Lung (tissue), 11 donors: ENCODE measurements at regions not wholly inside any gene's neighbourhood (a gene's known extent, or its start where the extent isn't known, plus 50 kb on each side); places are given as distances from the start of the nearest gene placed in this dataset.

Experiments
- ATAC-seq: fragments of 200-7000 bp; cut with Tn5 transposase; one replicate; pipeline ENCODE4 v1.9.1; 2020; ENCODE audit warnings: moderate number of reproducible peaks; ENCODE audit not compliant: insufficient read depth, low FRiP score
- DNase-seq, 3 donors: peaks; one replicate each; pipeline ENCODE4 v3.0.0-alpha.2; 2013 to 2017
- H3K27ac ChIP-seq, 2 donors: one replicate each; pipeline ENCODE4 v1.5.1; 2013; ENCODE audit warnings: mild to moderate bottlenecking in 2 of 2, moderate library complexity in 2 of 2, control low read depth in 1 of 2, inconsistent platforms in 1 of 2, low read depth in 1 of 2, low read length in 1 of 2
- H3K27me3 ChIP-seq, 3 donors: one replicate each; pipeline ENCODE4 v1.5.1; 2013; ENCODE audit warnings: low read length in 2 of 3; ENCODE audit not compliant: control insufficient read depth in 3 of 3, insufficient read depth in 3 of 3
- H3K36me3 ChIP-seq, 4 donors: one replicate each; pipeline ENCODE4 v1.5.1; 2013; ENCODE audit warnings: low read length in 4 of 4, mild to moderate bottlenecking in 1 of 4, moderate library complexity in 1 of 4; ENCODE audit not compliant: control insufficient read depth in 4 of 4, insufficient read depth in 4 of 4
- H3K4me1 ChIP-seq, 5 donors: one replicate each; pipeline ENCODE4 v1.5.1; 2013; ENCODE audit warnings: low read length in 5 of 5, mild to moderate bottlenecking in 2 of 5, moderate library complexity in 1 of 5; ENCODE audit not compliant: control insufficient read depth in 5 of 5, insufficient read depth in 5 of 5
- H3K4me3 ChIP-seq: one replicate; pipeline ENCODE4 v1.5.1; 2013; ENCODE audit warnings: mild to moderate bottlenecking, control low read depth, moderate library complexity
- H3K9ac ChIP-seq, 2 donors: one replicate each; pipeline ENCODE4 v1.5.1; 2013; ENCODE audit warnings: low read length in 2 of 2, control low read depth in 1 of 2; ENCODE audit not compliant: insufficient read depth in 1 of 2
- H3K9me3 ChIP-seq, 4 donors: one replicate each; pipeline ENCODE4 v1.5.1; 2013; ENCODE audit warnings: low read length in 3 of 4, mild to moderate bottlenecking in 1 of 4, moderate library complexity in 1 of 4; ENCODE audit not compliant: control insufficient read depth in 4 of 4, insufficient read depth in 3 of 4
- WGBS, 2 donors: extraction: QIAGEN DNeasy Blood & Tissue Kit; methylation state at CpG; one replicate each; pipeline ENCODE4 v1.1.7; 2013; 5-methylcytosine and 5-hydroxymethylcytosine counted together
- TF ChIP-seq, protein P1 (sequence below): IDR thresholded peaks from 2 replicates; pipeline ENCODE4 v1.5.1; 2012; ENCODE audit warnings: mild to moderate bottlenecking; ENCODE audit errors: control extremely low read depth, extremely low read depth
- donor health status: control.
- donor health status: control.
- donor health status: Bipolar disorder and iron deficiency.
- donor health status: healthy.
- donor health status: DM: yes; HTN: yes; CAD: no.

DNA sequence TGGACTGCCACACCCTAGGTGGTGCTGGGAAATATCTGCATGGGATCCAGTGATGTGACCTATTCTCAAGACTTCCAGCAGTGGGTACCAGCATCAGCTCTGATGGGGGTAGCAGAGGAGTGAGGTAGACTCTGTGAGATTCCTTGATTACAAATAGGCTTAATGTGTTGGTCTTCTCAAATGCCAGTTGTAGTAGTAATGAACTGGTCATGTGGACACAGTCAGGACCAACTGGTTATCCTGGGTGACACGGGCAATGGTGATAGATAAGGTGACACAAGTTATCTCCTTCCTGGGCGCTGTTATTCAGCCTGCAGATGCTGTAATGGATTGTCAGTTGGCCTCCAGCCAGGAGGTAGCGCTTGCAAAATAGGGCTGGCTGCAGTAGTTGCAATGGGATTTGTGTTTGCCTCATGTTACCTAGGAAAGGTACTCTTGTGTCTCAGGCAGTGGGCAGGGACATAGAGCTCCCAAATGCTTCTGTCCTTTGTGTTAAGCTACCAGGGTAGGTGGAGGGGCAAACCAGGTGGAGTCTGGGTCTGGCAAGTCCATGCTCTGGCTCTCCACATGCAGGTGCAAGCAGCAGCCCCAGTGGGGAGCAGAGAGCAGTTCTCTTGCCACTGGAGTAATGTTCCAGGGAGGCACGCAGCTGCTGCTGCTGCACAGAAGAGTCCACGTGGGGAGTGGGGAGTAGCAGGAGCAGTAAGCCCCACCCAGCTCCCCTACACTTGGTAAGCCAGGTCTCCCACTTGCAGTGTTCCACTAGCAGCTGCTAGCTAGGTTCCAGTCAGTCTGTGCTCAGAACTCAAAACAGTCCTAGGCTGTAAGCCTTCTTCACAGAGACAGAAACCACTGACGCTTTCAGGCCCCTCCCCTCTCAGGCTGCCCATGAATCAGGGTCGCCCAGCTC, 505.4 kb upstream of the DDX18 start:
- DNase-seq (no peak), ATAC-seq (no peak)
- TF ChIP-seq, protein P1, sequence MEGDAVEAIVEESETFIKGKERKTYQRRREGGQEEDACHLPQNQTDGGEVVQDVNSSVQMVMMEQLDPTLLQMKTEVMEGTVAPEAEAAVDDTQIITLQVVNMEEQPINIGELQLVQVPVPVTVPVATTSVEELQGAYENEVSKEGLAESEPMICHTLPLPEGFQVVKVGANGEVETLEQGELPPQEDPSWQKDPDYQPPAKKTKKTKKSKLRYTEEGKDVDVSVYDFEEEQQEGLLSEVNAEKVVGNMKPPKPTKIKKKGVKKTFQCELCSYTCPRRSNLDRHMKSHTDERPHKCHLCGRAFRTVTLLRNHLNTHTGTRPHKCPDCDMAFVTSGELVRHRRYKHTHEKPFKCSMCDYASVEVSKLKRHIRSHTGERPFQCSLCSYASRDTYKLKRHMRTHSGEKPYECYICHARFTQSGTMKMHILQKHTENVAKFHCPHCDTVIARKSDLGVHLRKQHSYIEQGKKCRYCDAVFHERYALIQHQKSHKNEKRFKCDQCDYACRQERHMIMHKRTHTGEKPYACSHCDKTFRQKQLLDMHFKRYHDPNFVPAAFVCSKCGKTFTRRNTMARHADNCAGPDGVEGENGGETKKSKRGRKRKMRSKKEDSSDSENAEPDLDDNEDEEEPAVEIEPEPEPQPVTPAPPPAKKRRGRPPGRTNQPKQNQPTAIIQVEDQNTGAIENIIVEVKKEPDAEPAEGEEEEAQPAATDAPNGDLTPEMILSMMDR, result no peak
- 79% methylated on average over 7 of the region's 7 CpGs for WGBS, 2 donors
- Histone ChIP-seq H3K4me3 (no peak overlapping the region), H3K27me3 (no peaks in the 10 kb centered on the region), H3K4me1 (no peaks in the 10 kb centered on the region), H3K36me3 (no peaks in the 10 kb centered on the region), H3K9me3 (peaks cover 0 to 11% (median 0%) of the 10 kb centered on the region in 4 donors), H3K9ac (no peak overlapping the region), H3K27ac (no peak overlapping the region)

DNA sequence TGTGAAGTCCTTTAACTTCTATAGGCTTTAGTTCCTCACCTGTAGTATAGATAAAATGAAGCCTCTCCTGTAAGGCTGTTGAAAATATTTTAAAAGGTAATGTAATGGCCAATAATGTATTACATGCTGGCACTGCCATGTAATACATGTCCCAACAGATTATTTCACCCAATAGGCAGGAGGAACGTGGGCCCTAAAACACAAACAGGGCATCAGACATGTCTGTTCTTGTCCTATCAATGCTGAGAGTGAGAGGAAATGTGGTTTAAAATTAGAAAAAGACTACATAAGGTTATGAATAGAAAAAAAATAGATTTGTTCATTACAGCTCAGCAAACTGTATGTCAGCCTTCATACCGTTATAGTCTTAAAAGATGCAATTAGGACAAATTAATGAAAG, 492.7 kb upstream of the DDX18 start:
- no peaks in the 10 kb centered on the region for H3K36me3 ChIP-seq
- no peaks in the 10 kb centered on the region for H3K9me3 ChIP-seq
- ATAC-seq, result no peak
- no peaks in the 10 kb centered on the region for H3K27me3 ChIP-seq
- no peaks in the 10 kb centered on the region for H3K4me1 ChIP-seq
- no peak overlapping the region for H3K9ac ChIP-seq
- TF ChIP-seq, protein P1, result no peak
- H3K27ac ChIP-seq, result no peak overlapping the region
- 71 to 78% methylated on average over 2 of the region's 2 CpGs for WGBS, 2 donors
- DNase-seq, result no peak
- no peak overlapping the region for H3K4me3 ChIP-seq

DNA sequence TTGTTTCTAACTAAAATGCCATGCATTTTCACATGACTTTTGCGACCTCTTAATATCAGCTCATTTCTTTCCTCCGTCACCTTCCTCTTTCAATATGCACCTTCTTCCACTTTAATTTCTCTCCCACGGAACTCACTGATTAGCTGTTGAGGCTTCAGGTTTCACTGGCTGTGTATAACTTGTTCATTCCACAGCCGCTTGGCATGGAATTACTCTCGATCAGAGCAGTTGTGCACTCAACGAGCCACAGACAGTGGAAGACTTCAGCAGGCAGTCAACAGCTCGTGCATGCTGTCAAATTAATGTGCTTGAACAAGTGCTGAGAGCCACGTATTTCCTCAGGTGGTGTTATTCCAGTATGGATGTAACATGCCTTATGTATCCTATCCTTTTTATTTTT, 491.2 kb upstream of the DDX18 start:
- TF ChIP-seq, protein P1, result no peak
- Histone ChIP-seq H3K27me3 (no peaks in the 10 kb centered on the region), H3K9me3 (no peaks in the 10 kb centered on the region), H3K4me3 (no peak overlapping the region), H3K36me3 (no peaks in the 10 kb centered on the region), H3K4me1 (no peaks in the 10 kb centered on the region), H3K9ac (no peak overlapping the region), H3K27ac (no peak overlapping the region)
- WGBS, 2 donors, result 31 to 56% methylated on average over 8 of the region's 8 CpGs
- DNase-seq, result peak in 1 of 3 donors; percentile 6
- no peak for ATAC-seq
